NCI-H1092 treated with DMSO at 0.1 percent for 48 hours (cell line): ENCODE measurements at regions not wholly inside any gene's neighbourhood (a gene's known extent, or its start where the extent isn't known, plus 50 kb on each side); places are given as distances from the start of the nearest gene placed in this dataset.

Source experiments
- DNase-seq: peaks from one replicate; lab custom pipeline; 2025; lab: John Stamatoyannopoulos, UW

GRCh38 chr10:76733441-76733936, 904.1 kb downstream of the KCNMA1 start:
- no peak for DNase-seq

GRCh38 chr10:76732306-76732705, 905.3 kb downstream of the KCNMA1 start:
- DNase-seq, result no peak

- no peak for DNase-seq
Measured at GRCh38 chr10:76729841-76730487, 907.6 kb downstream of the KCNMA1 start.

- DNase-seq, result no peak
Measured at GRCh38 chr10:76729346-76729745, 908.3 kb downstream of the KCNMA1 start.

GRCh38 chr10:76727038-76727437, 910.6 kb downstream of the KCNMA1 start:
- DNase-seq, result no peak

GRCh38 chr10:76723844-76724243, 913.8 kb downstream of the KCNMA1 start:
- no peak for DNase-seq

- no peak for DNase-seq
Measured at GRCh38 chr10:76721891-76722505, 915.6 kb downstream of the KCNMA1 start.

- no peak for DNase-seq
Measured at GRCh38 chr10:76719006-76719405, 918.6 kb downstream of the KCNMA1 start.

GRCh38 chr10:76717141-76717540, 920.5 kb downstream of the KCNMA1 start:
- no peak for DNase-seq

- no peak for DNase-seq
Measured at GRCh38 chr10:76711222-76711997, 926.2 kb downstream of the KCNMA1 start.

GRCh38 chr10:76700241-76700640, 937.4 kb downstream of the KCNMA1 start:
- DNase-seq, result no peak

- DNase-seq, result no peak
Measured at GRCh38 chr10:76697923-76698322, 939.7 kb downstream of the KCNMA1 start.

- no peak for DNase-seq
Measured at GRCh38 chr10:76695069-76695468, 942.5 kb downstream of the KCNMA1 start.

- DNase-seq, result no peak
Measured at GRCh38 chr10:76686201-76686600, 951.4 kb downstream of the KCNMA1 start.

- DNase-seq, result no peak
Measured at GRCh38 chr10:76684968-76685367, 952.6 kb downstream of the KCNMA1 start.

GRCh38 chr10:76681153-76681552, 956.5 kb downstream of the KCNMA1 start:
- DNase-seq, result no peak

GRCh38 chr10:76679030-76679429, 958.6 kb downstream of the KCNMA1 start:
- no peak for DNase-seq

GRCh38 chr10:76675951-76676587, 961.5 kb downstream of the KCNMA1 start:
- DNase-seq, result peak; percentile 9

GRCh38 chr10:76675561-76675950, 962.1 kb downstream of the KCNMA1 start:
- DNase-seq, result no peak

- no peak for DNase-seq
Measured at GRCh38 chr10:76667408-76668370, 969.9 kb downstream of the KCNMA1 start.

- DNase-seq, result no peak
Measured at GRCh38 chr10:76666891-76667290, 970.7 kb downstream of the KCNMA1 start.
